ENCODE measurements at regions not wholly inside any gene's neighbourhood (a gene's known extent, or its start where the extent isn't known, plus 50 kb on each side); places are given as distances from the start of the nearest gene placed in this dataset.

GRCh38 chr9:129514497-129514867 lies 106.4 kb downstream of the C9orf50 start:
- Histone ChIP-seq H2AK5ac (ENCODE audit: low read depth, low read length) (no peak overlapping the region), H2BK5ac (ENCODE audit: low read depth, low read length) (no peak overlapping the region), H3K23me2 (ENCODE audit: low read depth, low read length) (no peaks in the 10 kb centered on the region), H3K27ac (ENCODE audit: low read depth, low read length) (no peak overlapping the region), H3K4me1 (replicated peaks in 1 of 4; ENCODE audit: control insufficient read depth in 3 of 4, insufficient read depth in 4 of 4, low read length in 3 of 4) (no peaks in the 10 kb centered on the region), H4K91ac (replicated peaks; ENCODE audit: insufficient read length, low read length) (no peak overlapping the region), H3K27me3 (replicated peaks in 1 of 4; ENCODE audit: control insufficient read depth in 3 of 4, extremely low read depth in 1 of 4, insufficient read depth in 3 of 4, low read length in 3 of 4) (no peaks in the 10 kb centered on the region), H3K79me2 (ENCODE audit: control insufficient read depth in 1 of 2, insufficient read depth in 2 of 2, low read length in 2 of 2) (no peaks in the 10 kb centered on the region), H3K9me3 (ENCODE audit: insufficient read depth in 2 of 2, low read depth in 1 of 2, low read length in 1 of 2) (peaks cover 22 to 26% of the 10 kb centered on the region in 2 experiments), H3K56ac (replicated peaks; ENCODE audit: insufficient read length, low read depth, low read length) (no peak overlapping the region), H2BK15ac (ENCODE audit: low read length) (no peak overlapping the region), H3K23ac (ENCODE audit: insufficient read length) (no peak overlapping the region), H3K36me3 (ENCODE audit: control insufficient read depth in 2 of 4, insufficient read depth in 4 of 4, low read length in 3 of 4) (no peaks in the 10 kb centered on the region), H3K79me1 (ENCODE audit: low read depth, low read length) (no peaks in the 10 kb centered on the region), H2BK120ac (replicated peaks; ENCODE audit: low read depth, low read length) (no peak overlapping the region), H4K8ac (ENCODE audit: extremely low read depth, insufficient read depth, low read length) (no peak overlapping the region), H2BK12ac (ENCODE audit: low read depth, low read length) (no peak overlapping the region), H3K18ac (ENCODE audit: extremely low read depth, low read length) (no peak overlapping the region), H2BK20ac (ENCODE audit: low read length) (no peak overlapping the region), H3K4me3 (ENCODE audit: extremely low read depth in 1 of 4, insufficient read depth in 2 of 4, low read depth in 3 of 4, low read length in 4 of 4) (no peak overlapping the region), H3K14ac (ENCODE audit: insufficient read length) (no peak overlapping the region), H3K4ac (replicated peaks; ENCODE audit: insufficient read length, low read depth, low read length) (no peak overlapping the region), H4K5ac (ENCODE audit: insufficient read length, low read depth, low read length) (no peak overlapping the region), H3K4me2 (ENCODE audit: insufficient read depth in 1 of 2, low read depth in 2 of 2, low read length in 2 of 2) (no peak overlapping the region), H4K20me1 (replicated peaks in 1 of 2; ENCODE audit: control insufficient read depth in 1 of 2, insufficient read depth in 2 of 2, low read length in 2 of 2) (no peaks in the 10 kb centered on the region), H2AFZ (ENCODE audit: low read length) (no peak overlapping the region), H3K9ac (replicated peaks in 1 of 4; ENCODE audit: extremely low read depth in 1 of 4, low read depth in 3 of 4, low read length in 3 of 4) (no peak overlapping the region)
- TF ChIP-seq TEAD4 (IDR thresholded peaks at IDR 0.05; ENCODE audit: low read depth, low read length) (no peak), NANOG (IDR thresholded peaks at IDR 0.05; ENCODE audit: insufficient read depth, low read depth, low read length, poor library complexity, severe bottlenecking) (no peak), SUZ12 (IDR thresholded peaks at IDR 0.05; ENCODE audit: low read length) (no peak), TAF1 (IDR thresholded peaks at IDR 0.05; ENCODE audit: low read depth, low read length) (no peak), RBBP5 (IDR thresholded peaks at IDR 0.05; ENCODE audit: borderline replicate concordance, low read depth, low read length) (no peak)
- CTCF ChIA-PET (ENCODE audit: partially characterized antibody), result interaction anchor here (0.8 to 2.5 kb wide), 3 partner anchors 11 to 124 kb away, joined by 3 to 6 read pairs (median 4); no protein-coding TSS in a partner anchor
- FAIRE-seq (no peak), DNase-seq (ENCODE audit: low read depth in 1 of 2, low spot score in 2 of 2) (no peak)
- WGBS, 2 experiments (ENCODE audit: extremely low coverage in 1 of 2, insufficient coverage in 1 of 2, insufficient read length in 1 of 2, insufficient replicate concordance in 2 of 2, low coverage in 1 of 2, low lambda C conversion rate in 2 of 2, missing lambda C conversion rate in 1 of 2), result 82% methylated on average over 3 of the region's 3 CpGs; no CpG with 5 or more reads in 1 of the 2 experiments
- POLR2A ChIA-PET (ENCODE audit: partially characterized antibody), result interaction anchor here (1.1 kb wide), 1 partner anchor 12 kb away, joined by 4 read pairs; no protein-coding TSS in a partner anchor
